ENCODE measurements at regions not wholly inside any gene's neighbourhood (a gene's known extent, or its start where the extent isn't known, plus 50 kb on each side); places are given as distances from the start of the nearest gene placed in this dataset.
"Not testable (repeated sequence)": the region's sequence is repeated elsewhere in the genome, so short reads cannot be mapped to it uniquely, and the experiment has no call there.

- DNase-seq (ENCODE audit: low read depth, low spot score) = no peak
- in situ Hi-C loops (cut with HindIII; ENCODE audit: low sequenced_read_pairs) = no loop called here
- TF ChIP-seq CTCF (IDR thresholded peaks at IDR 0.05; ENCODE audit: low read depth, low read length) = no peak
- no peak overlapping the region for H3K4me3 ChIP-seq (ENCODE audit: low read depth, low read length)
Measured at GRCh38 chrX:114210879-114211278, 373.0 kb upstream of the HTR2C start.

- in situ Hi-C loops (cut with HindIII; ENCODE audit: low sequenced_read_pairs) = no loop called here
- no peak for TF ChIP-seq CTCF (IDR thresholded peaks at IDR 0.05; ENCODE audit: low read depth, low read length)
- H3K4me3 ChIP-seq (ENCODE audit: low read depth, low read length) = no peak overlapping the region
- no peak for DNase-seq (ENCODE audit: low read depth, low spot score)
Measured at GRCh38 chrX:114201622-114202021, 382.3 kb upstream of the HTR2C start.

GRCh38 chrX:114181195-114181594 is 402.7 kb upstream of the HTR2C start:
- TF ChIP-seq CTCF (IDR thresholded peaks at IDR 0.05; ENCODE audit: low read depth, low read length) = no peak
- in situ Hi-C loops (cut with HindIII; ENCODE audit: low sequenced_read_pairs) = no loop called here

GRCh38 chrX:114178126-114178525 is 405.8 kb upstream of the HTR2C start:
- H3K4me3 ChIP-seq (ENCODE audit: low read depth, low read length) = no peak overlapping the region
- no peak for TF ChIP-seq CTCF (IDR thresholded peaks at IDR 0.05; ENCODE audit: low read depth, low read length)
- in situ Hi-C loops (cut with HindIII; ENCODE audit: low sequenced_read_pairs) = no loop called here
- DNase-seq (ENCODE audit: low read depth, low spot score) = peak; percentile 1

More at GRCh38 chrX:114181195-114181594, 402.7 kb upstream of the HTR2C start:
- DNase-seq (ENCODE audit: low read depth, low spot score) = no peak
- no peak overlapping the region for H3K4me3 ChIP-seq (ENCODE audit: low read depth, low read length)

- DNase-seq (ENCODE audit: low read depth, low spot score); in situ Hi-C loops (cut with HindIII; ENCODE audit: low sequenced_read_pairs); H3K4me3 ChIP-seq (ENCODE audit: low read depth, low read length): not testable (repeated sequence)
Measured at GRCh38 chrX:114167276-114167675, 416.6 kb upstream of the HTR2C start.

GRCh38 chrX:114166601-114167000 is 417.3 kb upstream of the HTR2C start:
- TF ChIP-seq CTCF (IDR thresholded peaks at IDR 0.05; ENCODE audit: low read depth, low read length) = no peak
- H3K4me3 ChIP-seq (ENCODE audit: low read depth, low read length) = no peak overlapping the region
- in situ Hi-C loops (cut with HindIII; ENCODE audit: low sequenced_read_pairs) = no loop called here
- no peak for DNase-seq (ENCODE audit: low read depth, low spot score)

GRCh38 chrX:114165537-114165936 is 418.3 kb upstream of the HTR2C start:
- DNase-seq (ENCODE audit: low read depth, low spot score) = no peak
- no peak for TF ChIP-seq CTCF (IDR thresholded peaks at IDR 0.05; ENCODE audit: low read depth, low read length)
- in situ Hi-C loops (cut with HindIII; ENCODE audit: low sequenced_read_pairs) = no loop called here
- H3K4me3 ChIP-seq (ENCODE audit: low read depth, low read length) = no peak overlapping the region
